GM18511 (cell line): ENCODE measurements at regions not wholly inside any gene's neighbourhood (a gene's known extent, or its start where the extent isn't known, plus 50 kb on each side); places are given as distances from the start of the nearest gene placed in this dataset.
"Not testable (repeated sequence)": the region's sequence is repeated elsewhere in the genome, so short reads cannot be mapped to it uniquely, and the experiment has no call there.

ENCODE experiments used
- ATAC-seq: cut with Tn5 transposase; IDR thresholded peaks from one replicate; pipeline ENCODE4 v1.9.1; 2021; ENCODE audit warnings: mild to moderate bottlenecking, moderate library complexity; ENCODE audit not compliant: unreplicated experiment

- no peak for ATAC-seq
These were observed 1221.2 kb downstream of the CDH8 start for GRCh38 chr16:60815033-60815432.

- no peak for ATAC-seq
These were observed 1224.6 kb downstream of the CDH8 start for GRCh38 chr16:60811657-60812056.

- ATAC-seq, result no peak
These were observed 1225.1 kb downstream of the CDH8 start for GRCh38 chr16:60811051-60811608.

- ATAC-seq, result no peak
These were observed 1226.0 kb downstream of the CDH8 start for GRCh38 chr16:60810250-60810649.

GRCh38 chr16:60792437-60792836 lies 1243.8 kb downstream of the CDH8 start:
- no peak for ATAC-seq

GRCh38 chr16:60788631-60789030 lies 1247.6 kb downstream of the CDH8 start:
- ATAC-seq, result no peak

GRCh38 chr16:60776281-60776680 lies 1260.0 kb downstream of the CDH8 start:
- ATAC-seq, result no peak

GRCh38 chr16:60771138-60771537 lies 1265.1 kb downstream of the CDH8 start:
- ATAC-seq, result no peak

- ATAC-seq, result not testable (repeated sequence)
These were observed 1265.9 kb downstream of the CDH8 start for GRCh38 chr16:60770384-60770783.

- ATAC-seq, result no peak
These were observed 1272.4 kb downstream of the CDH8 start for GRCh38 chr16:60763869-60764268.

- ATAC-seq, result no peak
These were observed 1280.3 kb downstream of the CDH8 start for GRCh38 chr16:60755907-60756306.

- ATAC-seq, result no peak
These were observed 1287.9 kb downstream of the CDH8 start for GRCh38 chr16:60748366-60748765.

GRCh38 chr16:60744198-60744597 lies 1292.0 kb downstream of the CDH8 start:
- ATAC-seq, result no peak

GRCh38 chr16:60741810-60742209 lies 1294.4 kb downstream of the CDH8 start:
- no peak for ATAC-seq

- no peak for ATAC-seq
These were observed 1296.2 kb downstream of the CDH8 start for GRCh38 chr16:60739737-60740683.

GRCh38 chr16:60731329-60732050 lies 1304.7 kb downstream of the CDH8 start:
- no peak for ATAC-seq

- ATAC-seq, result no peak
These were observed 1307.2 kb downstream of the CDH8 start for GRCh38 chr16:60729051-60729450.

GRCh38 chr16:60727851-60728250 lies 1308.4 kb downstream of the CDH8 start:
- ATAC-seq, result no peak

- no peak for ATAC-seq
These were observed 1316.2 kb downstream of the CDH8 start for GRCh38 chr16:60720060-60720459.

- ATAC-seq, result no peak
These were observed 1318.4 kb downstream of the CDH8 start for GRCh38 chr16:60717808-60718207.

GRCh38 chr16:60712144-60712543 lies 1324.1 kb downstream of the CDH8 start:
- no peak for ATAC-seq

- ATAC-seq, result no peak
These were observed 1331.5 kb downstream of the CDH8 start for GRCh38 chr16:60704726-60705125.
